ENCODE measurements at regions not wholly inside any gene's neighbourhood (a gene's known extent, or its start where the extent isn't known, plus 50 kb on each side); places are given as distances from the start of the nearest gene placed in this dataset.
"Not testable (repeated sequence)": the region's sequence is repeated elsewhere in the genome, so short reads cannot be mapped to it uniquely, and the experiment has no call there.

DNA sequence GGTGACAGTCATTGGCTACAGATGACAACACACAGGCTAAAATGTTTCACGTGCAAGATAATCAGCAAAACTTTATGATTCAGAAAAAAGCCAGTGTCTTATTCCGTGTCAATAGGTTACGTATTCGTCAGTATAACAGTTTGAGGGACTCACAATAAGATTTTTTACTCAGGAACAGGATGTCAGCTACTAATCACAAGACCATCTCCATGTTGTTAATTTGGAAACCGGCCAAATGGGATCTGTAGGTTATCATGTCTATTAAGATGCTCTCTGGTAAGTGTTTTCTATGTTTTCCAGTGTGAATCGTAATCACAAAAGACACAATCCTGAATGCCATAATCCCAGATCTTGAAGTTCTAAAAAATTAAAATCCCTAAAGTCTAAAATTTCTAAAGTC lies 197.3 kb downstream of the ETV1 start:
- no peak for DNase-seq (ENCODE audit: low spot score)

DNA sequence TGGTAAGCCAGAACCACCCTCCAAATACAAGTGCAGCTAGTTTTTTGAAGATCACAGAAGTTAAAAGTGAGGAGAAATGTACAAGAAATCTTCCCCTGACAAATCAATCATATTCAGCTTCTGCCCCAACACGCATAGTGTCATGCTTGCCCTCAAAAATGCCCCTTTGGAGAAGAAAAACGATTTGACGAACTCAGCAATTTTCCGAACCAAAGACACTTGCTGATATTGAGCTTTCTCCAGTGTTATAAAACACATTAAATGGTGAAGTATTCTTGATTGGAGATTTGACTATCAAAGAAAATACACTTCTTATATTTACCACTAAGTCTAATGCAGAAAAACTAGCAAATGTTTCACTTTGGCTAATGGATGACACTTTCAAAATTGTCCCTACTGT lies 195.5 kb downstream of the ETV1 start:
- no peak for DNase-seq (ENCODE audit: low spot score)

DNA sequence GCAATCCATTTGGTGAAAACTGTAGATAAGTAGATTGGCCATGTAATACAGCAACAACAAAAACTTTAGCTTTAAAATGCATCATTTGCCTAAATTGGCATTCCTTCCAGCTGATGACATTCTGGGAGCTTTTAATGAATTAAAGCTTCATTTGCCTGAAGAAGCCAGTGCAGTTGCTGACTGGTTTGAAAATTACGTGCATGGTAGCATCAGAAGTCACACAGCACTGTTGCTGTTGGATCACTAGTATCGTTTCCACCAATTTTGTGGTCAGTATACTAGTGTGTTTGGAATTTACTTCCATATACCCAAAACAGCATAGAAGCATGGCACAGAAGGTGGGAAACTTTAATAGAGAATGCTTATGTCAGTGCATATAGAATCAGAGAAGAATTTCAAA lies 194.9 kb downstream of the ETV1 start:
- no peak for DNase-seq (ENCODE audit: low spot score)

DNA sequence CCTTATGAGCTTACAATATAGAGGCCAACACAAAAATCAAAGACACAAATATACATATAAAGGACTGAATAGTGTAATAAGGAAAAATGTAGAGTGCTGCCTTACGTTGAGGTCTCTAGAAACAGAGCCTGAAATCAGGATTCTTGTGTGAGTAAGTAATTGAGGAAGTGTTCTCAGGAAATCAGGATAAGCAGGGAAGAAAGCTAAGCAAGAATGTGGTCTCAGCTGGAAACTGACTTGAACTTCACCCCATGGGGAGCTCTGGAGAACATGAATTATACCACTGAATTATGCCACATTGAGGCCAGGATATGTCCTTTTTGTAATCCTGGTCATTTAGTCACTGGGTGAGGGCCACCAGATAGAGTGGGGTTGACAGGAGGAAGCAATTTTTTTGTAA lies 191.9 kb downstream of the ETV1 start:
- no peak for DNase-seq (ENCODE audit: low spot score)

DNA sequence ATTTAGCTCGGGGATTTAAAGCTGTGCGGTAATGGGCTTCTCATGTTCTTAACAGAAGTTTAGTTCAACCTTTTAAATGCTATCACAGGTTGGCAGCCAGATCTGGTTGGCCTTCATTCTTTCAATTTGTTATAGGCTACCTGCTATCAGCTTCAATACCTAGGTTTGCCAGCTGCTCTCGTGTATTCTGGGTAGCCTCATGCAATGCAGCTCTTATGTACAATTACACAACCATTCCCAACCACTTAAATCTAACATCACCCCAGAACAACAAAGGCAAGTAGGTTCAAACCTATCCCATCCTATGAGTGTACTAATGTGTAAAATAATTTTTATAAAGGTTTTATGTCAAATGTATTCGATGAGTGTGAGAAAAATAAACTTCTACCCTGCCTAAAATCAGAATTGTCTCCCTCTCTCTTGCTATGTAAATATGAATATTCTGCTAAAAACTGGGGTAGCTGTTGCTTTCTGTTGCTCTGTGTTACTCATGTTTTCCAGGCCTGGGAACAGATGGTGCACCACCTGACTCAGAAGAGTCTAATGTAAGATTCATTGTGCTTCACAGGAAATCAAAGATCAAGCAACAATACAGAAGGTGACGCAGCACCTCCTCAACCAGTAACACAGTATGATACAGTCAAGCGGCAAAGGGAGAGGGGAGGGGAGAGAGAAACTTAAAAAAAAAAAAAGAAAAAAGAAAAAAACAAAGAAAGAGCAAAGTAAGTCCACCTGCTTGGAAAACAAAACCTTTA lies 188.6 kb downstream of the ETV1 start:
- no peak for DNase-seq (ENCODE audit: low spot score)

DNA sequence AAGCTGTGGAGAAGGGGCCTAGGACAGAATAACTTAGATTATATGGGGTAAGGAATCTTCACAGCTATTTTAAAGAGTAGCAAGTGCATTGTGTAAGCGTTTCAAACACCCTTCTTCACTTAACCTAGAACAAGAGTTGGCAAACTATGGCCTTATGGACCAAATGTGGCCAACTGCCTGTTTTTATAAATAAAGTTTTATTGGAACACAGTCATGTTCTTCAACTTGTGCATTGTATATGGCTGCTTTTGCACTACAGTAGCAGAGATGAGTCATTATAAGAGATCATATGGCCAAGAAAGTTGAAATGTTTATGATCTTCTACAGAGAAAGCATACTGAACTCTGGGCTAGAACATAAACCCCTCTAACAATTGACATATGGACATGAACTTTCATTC lies 187.8 kb downstream of the ETV1 start:
- no peak for DNase-seq (ENCODE audit: low spot score)

DNA sequence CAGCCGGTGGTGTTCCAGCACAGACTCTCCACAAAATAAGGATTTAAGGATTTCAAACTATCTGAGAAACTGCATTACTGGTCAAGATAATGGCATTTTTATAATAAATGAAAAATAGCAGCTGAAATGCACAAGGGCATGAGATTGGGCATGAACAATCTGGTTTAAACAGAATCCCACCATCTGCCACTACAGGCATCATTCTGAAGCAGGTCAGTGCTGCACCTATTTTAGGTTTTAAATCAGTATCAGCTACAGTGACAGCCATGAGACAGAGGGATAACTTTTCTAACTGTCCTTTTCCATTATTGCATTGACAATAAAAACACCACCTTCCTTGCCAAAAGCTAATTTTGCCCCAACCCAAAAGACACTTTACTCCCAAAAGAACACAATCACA lies 186.8 kb downstream of the ETV1 start:
- DNase-seq (ENCODE audit: low spot score) = no peak

DNA sequence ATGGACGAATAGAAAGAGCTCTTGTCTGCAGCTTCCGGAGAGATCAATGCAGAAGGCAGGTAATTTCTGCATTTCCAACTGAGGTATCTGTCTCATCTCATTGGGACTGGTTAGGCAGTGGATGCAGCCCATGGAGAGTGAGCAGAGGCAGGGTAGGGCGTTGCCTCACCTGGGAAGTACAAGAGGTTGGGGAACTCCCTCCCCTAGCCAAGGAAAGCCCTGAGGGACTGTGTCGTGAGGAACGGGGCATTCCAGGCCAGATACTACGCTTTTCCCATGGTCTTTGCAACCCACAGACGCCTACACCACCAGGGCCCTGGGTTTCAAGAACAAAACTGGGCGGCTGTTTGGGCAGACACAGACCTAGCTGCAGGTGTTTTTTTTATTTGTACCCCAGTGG lies 186.3 kb downstream of the ETV1 start:
- no peak for DNase-seq (ENCODE audit: low spot score)

DNA sequence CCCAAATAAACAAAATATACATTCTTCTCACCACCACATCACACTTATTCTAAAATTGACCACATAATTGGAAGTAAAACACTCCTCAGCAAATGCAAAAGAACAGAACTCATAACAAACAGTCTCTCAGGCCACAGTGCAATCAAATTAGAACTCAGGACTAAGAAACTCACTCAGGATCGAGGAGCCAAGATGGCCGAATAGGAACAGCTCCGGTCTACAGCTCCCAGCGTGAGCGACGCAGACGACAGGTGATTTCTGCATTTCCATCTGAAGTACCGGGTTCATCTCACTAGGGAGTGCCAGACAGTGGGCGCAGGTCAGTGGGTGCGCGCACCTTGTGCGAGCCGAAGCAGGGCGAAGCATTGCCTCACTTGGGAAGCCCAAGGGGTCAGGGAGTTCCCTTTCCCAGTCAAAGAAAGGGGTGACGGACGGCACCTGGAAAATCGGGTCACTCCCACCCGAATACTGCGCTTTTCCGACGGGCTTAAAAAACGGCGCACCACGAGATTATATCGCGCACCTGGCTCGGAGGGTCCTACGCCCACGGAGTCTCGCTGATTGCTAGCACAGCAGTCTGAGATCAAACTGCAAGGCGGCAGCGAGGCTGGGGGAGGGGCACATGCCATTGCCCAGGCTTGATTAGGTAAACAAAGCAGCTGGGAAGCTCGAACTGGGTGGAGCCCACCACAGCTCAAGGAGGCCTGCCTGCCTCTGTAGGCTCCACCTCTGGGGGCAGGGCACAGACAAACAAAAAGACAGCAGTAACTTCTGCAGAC lies 183.2 kb downstream of the ETV1 start:
- not testable (repeated sequence) for DNase-seq (ENCODE audit: low spot score)

DNA sequence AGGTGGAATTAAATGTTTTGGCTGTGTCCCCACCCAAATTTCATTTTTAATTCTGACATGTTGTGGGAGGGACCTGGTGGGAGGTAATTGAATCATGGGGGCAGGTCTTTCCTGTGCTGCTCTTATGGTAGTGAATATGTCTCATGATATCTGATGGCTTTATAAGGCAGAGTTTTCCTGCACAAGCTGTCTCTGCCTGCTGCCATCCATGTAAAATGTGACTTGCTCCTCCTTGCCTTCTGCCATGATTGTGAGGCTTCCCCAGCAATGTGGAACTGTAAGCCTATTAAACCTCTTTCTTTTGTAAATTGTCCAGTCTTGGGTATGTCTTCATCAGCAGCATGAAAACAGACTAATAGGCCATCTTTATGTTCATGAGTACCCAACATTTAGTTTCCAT lies 172.2 kb downstream of the ETV1 start:
- DNase-seq (ENCODE audit: low spot score) = not testable (repeated sequence)

DNA sequence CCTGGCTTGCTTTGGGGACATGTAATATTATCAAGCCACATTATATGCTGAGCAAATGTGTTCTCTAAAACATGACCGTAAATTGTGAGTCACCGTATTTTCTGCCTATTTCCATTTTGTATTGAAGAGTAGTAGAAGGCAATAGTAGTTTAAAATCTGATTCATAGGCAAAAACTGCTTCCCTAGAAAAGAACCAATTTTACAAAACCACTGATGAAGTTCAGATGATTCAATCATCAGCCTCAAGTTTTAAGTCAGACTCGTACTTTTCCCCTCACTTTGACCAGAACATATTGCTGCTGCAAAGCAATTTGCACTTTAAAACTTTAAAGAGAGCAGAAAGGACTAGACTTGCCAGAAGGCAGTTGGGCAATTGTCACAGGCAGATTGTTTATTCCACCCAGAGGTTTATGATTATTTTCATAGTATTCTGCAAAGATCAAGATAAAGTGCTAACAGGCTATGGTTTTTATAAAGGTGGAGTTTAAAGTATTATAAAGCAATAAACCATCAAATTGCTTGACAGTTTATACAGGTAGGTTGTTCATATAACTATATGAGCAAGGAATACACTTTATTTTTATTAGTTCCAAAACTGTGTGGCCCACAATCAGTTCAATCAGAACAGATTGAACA lies 168.2 kb downstream of the ETV1 start:
- no peak for DNase-seq (ENCODE audit: low spot score)

DNA sequence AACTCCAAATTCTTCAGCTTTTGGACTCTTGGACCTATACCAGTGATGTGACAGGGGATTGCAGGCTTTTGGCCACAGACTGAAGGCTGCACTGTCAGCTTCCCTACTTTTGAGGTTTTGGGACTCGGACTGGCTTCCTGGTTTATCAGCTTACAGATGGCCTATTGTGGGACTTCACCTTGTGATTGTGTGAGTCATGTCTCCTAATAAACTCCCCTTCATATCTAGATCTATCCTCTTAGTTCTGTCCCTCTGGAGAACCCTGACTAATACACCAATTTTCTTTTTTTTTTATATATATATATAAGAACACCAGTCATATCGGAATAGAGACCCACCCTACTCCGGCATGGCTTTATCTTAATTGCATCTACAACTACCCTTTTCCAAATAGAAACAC lies 166.8 kb downstream of the ETV1 start:
- DNase-seq (ENCODE audit: low spot score) = no peak

DNA sequence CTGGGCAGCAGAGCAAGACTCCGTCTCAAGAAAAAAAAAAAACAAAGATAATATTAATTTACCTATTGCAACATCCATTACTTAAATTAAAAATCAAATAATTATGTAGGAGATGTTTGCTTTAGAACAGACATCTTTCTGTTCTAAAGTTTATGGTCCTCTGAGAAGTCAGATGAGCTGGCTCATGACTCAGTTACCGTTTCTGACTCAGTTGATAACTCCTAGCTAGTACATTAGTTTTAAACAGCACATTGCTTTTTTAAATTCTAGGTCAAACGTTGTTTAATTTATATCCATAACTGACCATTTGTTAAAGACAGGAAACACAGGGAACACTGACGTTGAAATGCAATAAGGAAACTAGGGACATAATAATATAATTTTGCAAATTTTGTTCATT lies 162.7 kb downstream of the ETV1 start:
- DNase-seq (ENCODE audit: low spot score) = no peak

DNA sequence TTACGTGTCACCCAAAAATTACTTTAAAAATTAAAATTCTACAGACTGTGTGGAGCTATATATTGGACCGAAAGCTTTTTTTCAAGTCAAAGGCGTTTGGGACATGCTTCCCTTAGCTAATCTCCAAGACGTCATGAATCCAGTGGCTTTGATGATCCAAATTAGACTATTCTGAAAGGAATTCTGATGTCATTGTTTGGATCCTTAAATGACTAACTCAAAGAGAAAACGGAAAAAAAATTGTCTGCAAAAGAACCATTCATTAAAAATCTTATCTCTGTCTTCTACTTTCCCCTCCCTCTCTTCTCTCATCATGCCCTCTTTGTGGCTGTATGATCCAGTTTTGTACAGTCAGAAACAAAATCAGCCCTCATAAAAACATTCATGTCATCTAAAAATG lies 161.8 kb downstream of the ETV1 start:
- DNase-seq (ENCODE audit: low spot score) = no peak

DNA sequence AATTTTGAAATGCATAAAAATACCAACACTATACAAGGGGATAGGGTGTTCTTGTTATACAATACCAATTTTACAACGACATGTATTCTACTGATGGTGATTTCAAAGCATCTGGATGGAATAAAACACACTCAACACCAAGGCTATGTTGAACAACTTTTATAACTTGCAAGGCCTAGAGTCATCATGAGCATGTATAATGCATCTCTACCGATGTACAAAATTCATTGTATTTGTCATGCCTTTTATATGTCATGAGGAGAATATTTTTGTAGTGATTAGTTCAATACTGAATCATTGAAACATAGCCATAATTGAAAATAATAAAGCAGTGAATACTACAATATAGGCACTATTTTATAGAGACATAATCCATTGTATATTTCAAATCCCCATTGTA lies 160.2 kb downstream of the ETV1 start:
- no peak for DNase-seq (ENCODE audit: low spot score)

DNA sequence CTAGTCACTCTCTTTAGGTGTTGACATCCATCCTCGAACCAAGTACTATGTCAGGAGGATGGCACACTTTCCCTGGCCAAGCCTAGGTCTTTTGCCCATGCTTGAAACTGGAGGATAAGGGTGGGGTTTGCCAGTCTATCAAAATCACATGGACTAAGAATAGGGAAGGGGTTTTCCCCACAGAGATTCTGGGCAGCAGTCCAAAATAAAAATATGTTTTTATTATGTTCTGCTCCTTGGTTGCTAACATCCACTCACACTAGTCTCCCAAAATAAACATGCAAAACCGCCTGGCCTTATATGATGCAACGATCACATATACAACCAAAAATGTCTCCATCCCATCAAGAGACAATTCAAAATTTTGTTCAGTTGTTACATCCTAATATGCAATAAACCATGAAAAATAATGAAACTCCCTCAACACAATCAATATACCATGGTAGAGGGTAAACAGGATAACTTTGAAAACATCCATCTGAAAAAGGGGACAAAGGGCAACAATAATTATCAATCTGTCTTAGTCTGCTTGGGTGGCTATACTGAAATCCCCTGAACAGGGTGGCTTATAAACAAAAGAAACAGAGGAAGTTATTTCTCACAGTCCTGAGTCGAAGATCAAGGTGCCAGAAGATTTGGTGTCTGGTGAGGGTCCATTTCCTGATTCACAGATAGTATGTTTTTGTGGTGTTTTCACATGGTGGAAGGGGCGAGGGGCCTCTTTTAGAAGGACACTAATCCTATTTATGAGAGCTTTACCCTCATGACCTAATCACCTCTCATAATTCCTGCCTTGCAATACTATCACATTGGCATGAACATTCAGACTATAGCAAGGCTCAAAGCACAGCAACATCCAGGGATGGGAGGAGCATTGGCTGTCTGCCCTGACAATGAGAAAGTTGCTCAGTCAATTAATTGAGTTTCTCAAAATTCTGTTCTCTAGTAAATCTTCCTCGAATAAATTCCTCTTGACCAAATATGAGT lies 159.3 kb downstream of the ETV1 start:
- DNase-seq (ENCODE audit: low spot score) = no peak

DNA sequence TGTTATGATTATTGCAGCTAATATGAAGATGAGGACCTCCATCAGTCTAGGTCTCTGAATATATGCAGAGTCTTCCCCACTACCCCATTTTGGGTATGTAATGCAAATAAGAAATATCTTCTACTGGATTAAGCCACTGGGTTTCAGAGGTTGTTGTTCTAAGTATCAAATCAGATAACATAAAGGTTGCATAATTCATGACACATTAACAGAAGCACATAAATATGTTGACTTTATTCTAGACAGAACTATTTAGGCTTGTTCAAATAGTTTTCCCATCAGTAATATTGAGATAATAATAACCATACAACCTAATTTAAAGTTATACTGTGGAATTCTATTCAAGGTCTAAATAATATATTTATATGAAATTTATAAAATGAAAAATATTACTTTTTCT lies 157.1 kb downstream of the ETV1 start:
- no peak for DNase-seq (ENCODE audit: low spot score)

DNA sequence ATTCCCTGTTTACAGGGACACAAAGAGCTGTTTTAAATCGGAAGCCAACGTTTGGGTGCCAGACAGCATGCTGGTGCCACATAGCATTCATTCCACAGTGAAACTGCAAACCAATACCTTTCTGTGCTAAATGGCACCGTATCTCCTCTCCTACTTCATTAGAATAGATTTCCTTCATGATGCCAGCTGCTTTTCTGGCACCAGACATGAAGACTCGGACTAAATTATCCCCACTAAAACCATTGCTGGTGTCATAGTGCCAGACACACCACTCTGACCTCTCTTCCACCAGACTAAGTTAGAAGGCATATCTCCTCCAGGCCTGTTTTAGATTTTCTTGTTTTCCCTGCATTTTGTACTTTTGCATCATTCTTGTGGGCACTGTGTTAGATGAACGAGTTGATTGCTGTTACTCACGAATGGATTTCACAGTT lies 155.1 kb downstream of the ETV1 start:
- DNase-seq (ENCODE audit: low spot score) = no peak

DNA sequence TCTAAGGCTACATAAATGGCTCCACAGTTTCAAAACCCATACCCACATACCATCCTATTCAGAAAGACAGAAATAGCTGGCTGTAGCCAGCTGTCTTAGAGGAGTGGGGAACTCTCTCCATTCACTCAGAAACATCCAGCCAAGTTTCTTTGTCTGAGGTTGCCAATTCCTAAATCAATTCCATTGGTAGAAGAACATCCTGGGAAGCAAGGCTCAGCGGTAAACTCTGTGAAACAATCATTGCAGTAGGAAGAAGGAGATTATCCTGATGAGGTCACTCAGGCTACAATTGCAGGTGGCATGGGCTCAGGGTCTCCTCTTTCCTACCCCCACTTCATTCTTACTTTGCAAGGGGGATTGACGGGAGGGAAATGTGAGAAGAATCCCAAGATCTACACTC lies 154.0 kb downstream of the ETV1 start:
- DNase-seq (ENCODE audit: low spot score) = no peak

DNA sequence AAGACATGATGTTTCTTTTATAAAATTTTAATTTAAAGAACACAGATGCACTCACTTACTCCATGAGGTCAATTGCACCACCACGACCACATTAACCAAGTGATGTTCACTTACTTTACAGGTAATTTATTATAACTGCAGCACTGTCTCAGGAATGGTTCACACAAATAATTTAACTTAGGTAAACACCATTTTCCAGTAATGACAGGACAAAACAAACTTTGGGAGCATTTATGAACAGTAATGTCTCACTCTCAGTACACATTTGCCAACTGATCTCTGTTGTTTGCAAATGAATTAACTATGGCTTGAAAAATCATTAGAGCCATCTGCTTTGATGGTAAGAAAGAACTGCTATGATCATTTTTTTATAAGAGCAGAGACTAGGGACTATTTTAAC lies 150.4 kb downstream of the ETV1 start:
- no peak for DNase-seq (ENCODE audit: low spot score)
